RWPE2 (cell line): ENCODE measurements at regions not wholly inside any gene's neighbourhood (a gene's known extent, or its start where the extent isn't known, plus 50 kb on each side); places are given as distances from the start of the nearest gene placed in this dataset.
"Not testable (repeated sequence)": the region's sequence is repeated elsewhere in the genome, so short reads cannot be mapped to it uniquely, and the experiment has no call there.

Experiments used
- ATAC-seq: fragments of 200-7000 bp; cut with Tn5 transposase; 3 replicates; pipeline ENCODE4 v1.9.1; 2021; ENCODE audit warnings: low read depth
- DNase-seq: peaks from one replicate; pipeline ENCODE4 v3.0.0-alpha.2; 2020; ENCODE audit warnings: low spot score
- H3K27ac ChIP-seq: fragments of 450-650 bp; 2 replicates; pipeline ENCODE4 v1.5.1; 2017; ENCODE audit warnings: mild to moderate bottlenecking; ENCODE audit not compliant: poor library complexity, severe bottlenecking
- H3K27me3 ChIP-seq: fragments of 250-450 bp; sonication (Bioruptor Pico); 2 replicates; pipeline ENCODE4 v1.5.1; 2021; ENCODE audit warnings: mild to moderate bottlenecking, moderate library complexity; ENCODE audit not compliant: insufficient read depth, poor library complexity, severe bottlenecking
- H3K36me3 ChIP-seq: fragments of 250-450 bp; sonication (Bioruptor Pico); 2 replicates; pipeline ENCODE4 v1.5.1; 2020; ENCODE audit warnings: low read depth, mild to moderate bottlenecking, moderate library complexity
- H3K4me1 ChIP-seq: fragments of 250-450 bp; sonication (Bioruptor Pico); 2 replicates; pipeline ENCODE4 v1.5.1; 2021; ENCODE audit warnings: mild to moderate bottlenecking, moderate library complexity; ENCODE audit not compliant: insufficient read depth, poor library complexity, severe bottlenecking
- H3K4me3 ChIP-seq: fragments of 250-450 bp; sonication (Bioruptor Pico); 2 replicates; pipeline ENCODE4 v1.5.1; 2021; ENCODE audit warnings: mild to moderate bottlenecking, moderate library complexity; ENCODE audit not compliant: severe bottlenecking
- H3K9me3 ChIP-seq: fragments of 250-450 bp; sonication (Bioruptor Pico); 2 replicates; pipeline ENCODE4 v1.5.1; 2021; ENCODE audit warnings: mild to moderate bottlenecking, moderate library complexity; ENCODE audit not compliant: severe bottlenecking
- CTCF ChIP-seq: fragments of 450-650 bp; IDR thresholded peaks from one replicate; pipeline ENCODE4 v1.5.1; 2017; ENCODE audit warnings: mild to moderate bottlenecking, moderate library complexity; ENCODE audit not compliant: poor library complexity, severe bottlenecking

- ATAC-seq (no peak), DNase-seq (no peak)
- Histone ChIP-seq H3K4me1 (peaks cover 38% of the 10 kb centered on the region), H3K9me3 (no peaks in the 10 kb centered on the region), H3K27ac (peak overlapping the region; percentile 34), H3K4me3 (no peak overlapping the region), H3K27me3 (no peaks in the 10 kb centered on the region), H3K36me3 (no peaks in the 10 kb centered on the region)
- TF ChIP-seq CTCF: no peak
Measured at GRCh38 chr2:37571587-37572136, 99.8 kb downstream of the CDC42EP3 start.

GRCh38 chr2:37573451-37574388, 97.7 kb downstream of the CDC42EP3 start:
- no peaks in the 10 kb centered on the region for H3K27me3 ChIP-seq
- H3K27ac ChIP-seq: peak overlapping the region; percentile 71
- ATAC-seq: peak; percentile 52
- H3K36me3 ChIP-seq: no peaks in the 10 kb centered on the region
- TF ChIP-seq CTCF: no peak
- H3K4me1 ChIP-seq: peaks cover 38% of the 10 kb centered on the region
- DNase-seq: no peak
- H3K9me3 ChIP-seq: no peaks in the 10 kb centered on the region
- no peak overlapping the region for H3K4me3 ChIP-seq

- no peak overlapping the region for H3K4me3 ChIP-seq
- H3K36me3 ChIP-seq: no peaks in the 10 kb centered on the region
- H3K27me3 ChIP-seq: no peaks in the 10 kb centered on the region
- ATAC-seq: no peak
- no peaks in the 10 kb centered on the region for H3K9me3 ChIP-seq
- no peak for DNase-seq
- TF ChIP-seq CTCF: no peak
- H3K27ac ChIP-seq: no peak overlapping the region
- H3K4me1 ChIP-seq: peaks cover 23% of the 10 kb centered on the region
Measured at GRCh38 chr2:37575780-37576179, 95.7 kb downstream of the CDC42EP3 start.

GRCh38 chr2:37576194-37576593, 95.2 kb downstream of the CDC42EP3 start:
- peak overlapping the region; percentile 12 for H3K27ac ChIP-seq
- H3K9me3 ChIP-seq, ATAC-seq, DNase-seq, H3K27me3 ChIP-seq, H3K4me3 ChIP-seq, H3K36me3 ChIP-seq: not testable (repeated sequence)
- H3K4me1 ChIP-seq: peaks cover 19% of the 10 kb centered on the region

- Histone ChIP-seq H3K27ac (peak overlapping the region; percentile 12), H3K4me1 (peaks cover 16% of the 10 kb centered on the region), H3K27me3 (no peaks in the 10 kb centered on the region), H3K9me3 (no peaks in the 10 kb centered on the region), H3K4me3 (no peak overlapping the region), H3K36me3 (no peaks in the 10 kb centered on the region)
- DNase-seq (no peak), ATAC-seq (peak; percentile 81)
- TF ChIP-seq CTCF: no peak
Measured at GRCh38 chr2:37576831-37577230, 94.6 kb downstream of the CDC42EP3 start.
